Heart right ventricle (tissue), 16 donors: ENCODE measurements at regions not wholly inside any gene's neighbourhood (a gene's known extent, or its start where the extent isn't known, plus 50 kb on each side); places are given as distances from the start of the nearest gene placed in this dataset.

Experiments used
- ATAC-seq, 8 donors: fragments of 200-7000 bp; cut with Tn5 transposase; one replicate each; pipeline ENCODE4 v1.9.1; 2020; ENCODE audit warnings: mild to moderate bottlenecking in 8 of 8, moderate library complexity in 8 of 8, moderate number of reproducible peaks in 1 of 8
- DNase-seq, 2 donors: peaks; one replicate each; pipeline ENCODE4 v3.0.0-alpha.2; 2020
- H3K27ac ChIP-seq, 10 donors: fragments of 200-600 bp; sonication (generic) in 2 of 10; one replicate each; pipeline versions ENCODE4 v1.5.0 to v1.8.0; 2020 to 2022; ENCODE audit warnings: mild to moderate bottlenecking in 3 of 10
- H3K27me3 ChIP-seq, 7 donors: fragments of 200-600 bp; one replicate each; pipeline ENCODE4 v1.8.0; 2021 to 2022; ENCODE audit warnings: mild to moderate bottlenecking in 2 of 7
- H3K36me3 ChIP-seq, 9 donors: fragments of 200-600 bp; sonication (generic) in 1 of 9; one replicate each; pipeline versions ENCODE4 v1.5.0 to v1.8.0; 2020 to 2022; ENCODE audit warnings: mild to moderate bottlenecking in 2 of 9
- H3K4me1 ChIP-seq, 9 donors: fragments of 200-600 bp; sonication (generic) in 1 of 9; one replicate each; pipeline versions ENCODE4 v1.5.0 to v1.8.0; 2020 to 2022; ENCODE audit warnings: mild to moderate bottlenecking in 4 of 9
- H3K4me3 ChIP-seq, 10 donors: fragments of 200-600 bp; sonication (generic) in 2 of 10; one replicate each; pipeline versions ENCODE4 v1.5.0 to v1.8.0; 2020 to 2022; ENCODE audit warnings: mild to moderate bottlenecking in 7 of 10, moderate library complexity in 2 of 10
- H3K9me3 ChIP-seq, 11 donors: fragments of 200-600 bp in 10 of 11; sonication (generic) in 2 of 11; one replicate each; pipeline versions ENCODE4 v1.5.0 to v1.8.0; 2013 to 2022; ENCODE audit warnings: mild to moderate bottlenecking in 2 of 11, control low read depth in 1 of 11, moderate library complexity in 1 of 11
- WGBS, 2 donors: extraction: QIAGEN DNeasy Blood & Tissue Kit; methylation state at CpG; one replicate each; pipeline ENCODE4 v1.1.7; 2013; ENCODE audit warnings: inconsistent platforms in 1 of 2; 5-methylcytosine and 5-hydroxymethylcytosine counted together
- intact Hi-C, 10 donors: fragments of 100-400 bp; cut with DNase I; formaldehyde crosslinking; loops; one replicate each; pipeline versions ENCODE4 v1.11.1 to v1.14.2; 2022
- TF ChIP-seq, protein P1 (sequence below), 9 donors: fragments of 200-600 bp; sonication (generic) in 2 of 9; IDR thresholded peaks; one replicate each; pipeline versions ENCODE4 v1.5.0 to v1.8.0; 2021 to 2022; ENCODE audit warnings: antibody characterized with exemption in 9 of 9, mild to moderate bottlenecking in 5 of 9, moderate library complexity in 1 of 9
- donor health status: Arrhythmogenic right ventricular cardiomyopathy.
- donor health status: ischemic (EF 13 %, LVEDD 7.1; RV severe dilation, severe dysfunction).
- donor health status: healthy with polysubstance abuse.
- donor health status: DM: no; HTN: yes; CAD: no.
- donor health status: DM: no; HTN: no; CAD: no.
- donor health status: ischemic (EF 25% LVEDD 6.9; RV normal size, moderate dysfunction).
- donor health status: ischemic (EF 25% LVEDD 5.7; RV mildly dilated, moderate dysfunction).
- donor health status: healthy.
- donor health status: DM: yes; HTN: yes; CAD: no.
- donor health status: Ischemic cardiomyopathy.
- donor health status: ischemic (EF 35%, LVEDD 5.7; RV mildly dilated, moderate dysfunction).
- donor health status: nonischemic (EF 11% LVEDD 7.7; RV severe dilation, severe dysfunction).
- donor health status: DM: yes; HTN: yes; CAD: no.
- donor health status: PGD.
- donor health status: ischemic (EF 29% LVEDD 5.4; RV normal size, mild dysfunction).
- donor health status: nonischemic (EF 23%, LVEDD 6.1; RV moderate dilation, normal function).

DNA sequence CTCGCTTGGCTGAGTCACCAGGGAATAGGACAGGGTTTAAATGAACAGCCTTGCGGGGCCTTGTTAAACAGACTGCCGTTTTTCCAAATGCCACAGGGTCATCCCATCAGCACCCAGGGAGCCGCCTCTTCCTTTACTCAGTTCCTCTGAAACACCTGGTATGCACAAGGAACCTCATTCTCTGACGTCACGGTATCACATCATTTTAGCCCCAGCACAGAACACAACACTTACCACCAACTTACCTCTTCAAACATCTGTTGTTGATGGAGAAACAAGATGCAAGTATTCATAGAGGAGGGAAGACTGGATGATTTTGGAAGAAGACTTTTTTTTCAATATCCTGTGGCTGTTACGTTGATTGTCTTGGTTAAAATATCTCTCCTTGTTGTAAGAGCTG lies 535.3 kb upstream of the TMEM132C start:
- TF ChIP-seq, protein P1, sequence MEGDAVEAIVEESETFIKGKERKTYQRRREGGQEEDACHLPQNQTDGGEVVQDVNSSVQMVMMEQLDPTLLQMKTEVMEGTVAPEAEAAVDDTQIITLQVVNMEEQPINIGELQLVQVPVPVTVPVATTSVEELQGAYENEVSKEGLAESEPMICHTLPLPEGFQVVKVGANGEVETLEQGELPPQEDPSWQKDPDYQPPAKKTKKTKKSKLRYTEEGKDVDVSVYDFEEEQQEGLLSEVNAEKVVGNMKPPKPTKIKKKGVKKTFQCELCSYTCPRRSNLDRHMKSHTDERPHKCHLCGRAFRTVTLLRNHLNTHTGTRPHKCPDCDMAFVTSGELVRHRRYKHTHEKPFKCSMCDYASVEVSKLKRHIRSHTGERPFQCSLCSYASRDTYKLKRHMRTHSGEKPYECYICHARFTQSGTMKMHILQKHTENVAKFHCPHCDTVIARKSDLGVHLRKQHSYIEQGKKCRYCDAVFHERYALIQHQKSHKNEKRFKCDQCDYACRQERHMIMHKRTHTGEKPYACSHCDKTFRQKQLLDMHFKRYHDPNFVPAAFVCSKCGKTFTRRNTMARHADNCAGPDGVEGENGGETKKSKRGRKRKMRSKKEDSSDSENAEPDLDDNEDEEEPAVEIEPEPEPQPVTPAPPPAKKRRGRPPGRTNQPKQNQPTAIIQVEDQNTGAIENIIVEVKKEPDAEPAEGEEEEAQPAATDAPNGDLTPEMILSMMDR (IDR thresholded peaks at IDR 0.05), result no peak
- Histone ChIP-seq H3K36me3 (no peaks in the 10 kb centered on the region), H3K27me3 (peaks cover 0 to 3% (median 0%) of the 10 kb centered on the region in 7 donors), H3K4me3 (no peak overlapping the region), H3K4me1 (no peaks in the 10 kb centered on the region), H3K27ac (no peak overlapping the region), H3K9me3 (peaks cover 0 to 7% (median 1%) of the 10 kb centered on the region in 11 donors)
- intact Hi-C loops, result no loop called here
- DNase-seq, result no peak
- ATAC-seq, result no peak
- WGBS, 2 donors, result 64 to 68% methylated on average over 7 of the region's 7 CpGs

DNA sequence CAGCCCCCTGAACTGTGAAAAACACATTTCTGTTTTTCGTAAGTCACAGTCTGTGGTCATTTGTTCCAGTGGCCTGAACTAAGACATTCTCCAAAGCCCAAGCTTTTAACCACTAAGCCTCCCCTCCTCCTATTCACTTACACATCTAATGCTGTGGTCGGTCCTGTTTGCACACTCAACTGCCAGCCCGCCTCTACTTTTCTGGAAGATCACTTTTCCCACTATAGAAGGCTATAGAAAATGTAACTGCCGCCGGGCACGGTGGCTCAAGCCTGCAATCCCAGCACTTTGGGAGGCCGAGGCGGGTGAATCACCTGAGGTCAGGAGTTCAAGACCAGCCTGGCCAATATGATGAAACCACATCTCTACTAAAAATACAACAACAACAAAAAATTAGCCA lies 524.7 kb upstream of the TMEM132C start:
- Histone ChIP-seq H3K27me3 (no peaks in the 10 kb centered on the region), H3K36me3 (no peaks in the 10 kb centered on the region), H3K4me3 (no peak overlapping the region), H3K9me3 (no peaks in the 10 kb centered on the region), H3K27ac (no peak overlapping the region), H3K4me1 (no peaks in the 10 kb centered on the region)
- TF ChIP-seq, protein P1 (IDR thresholded peaks at IDR 0.05), result no peak
- 89 to 93% methylated on average over 8 of the region's 8 CpGs for WGBS, 2 donors
- DNase-seq, result no peak
- ATAC-seq, result no peak
- intact Hi-C loops, result no loop called here

DNA sequence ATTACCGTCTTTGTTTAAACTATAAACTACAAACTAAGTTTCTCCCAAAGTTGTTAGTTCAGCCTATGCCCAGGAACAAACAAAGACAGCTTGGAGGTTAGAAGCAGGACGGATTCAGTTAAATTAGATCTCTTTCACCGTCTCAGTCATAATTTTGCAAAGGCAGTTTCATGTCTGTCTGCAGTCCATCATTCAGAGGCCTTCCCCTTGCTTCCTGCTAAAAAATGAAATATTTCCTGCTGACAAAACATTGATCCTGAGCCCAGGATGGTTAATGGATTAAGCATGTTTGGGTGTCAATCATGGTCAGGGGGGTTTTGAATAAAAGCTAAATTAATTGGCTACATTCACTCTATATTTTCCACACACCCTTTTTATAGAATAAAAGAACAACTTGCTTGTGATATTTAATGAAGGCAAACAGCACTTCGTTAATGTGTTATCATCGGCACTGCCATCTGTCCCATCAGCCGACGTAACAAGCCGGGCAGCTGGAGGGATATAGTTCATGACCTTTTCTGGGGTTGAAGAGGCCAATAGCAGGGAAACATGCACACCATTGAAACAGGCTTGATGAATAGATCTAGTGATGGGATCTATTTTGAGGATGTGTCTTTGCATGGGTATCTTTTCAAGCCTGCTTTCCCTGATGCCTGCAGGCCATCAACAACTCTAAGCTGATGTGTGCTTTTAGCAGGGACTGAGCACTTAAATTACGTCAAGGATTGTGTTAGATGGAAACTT lies 521.3 kb upstream of the TMEM132C start:
- no peaks in the 10 kb centered on the region for H3K4me1 ChIP-seq
- intact Hi-C loops, result no loop called here
- peaks cover 0 to 8% (median 0%) of the 10 kb centered on the region in 7 donors for H3K27me3 ChIP-seq
- H3K27ac ChIP-seq, result no peak overlapping the region
- ATAC-seq (no peak), DNase-seq (no peak)
- TF ChIP-seq, protein P1 (IDR thresholded peaks at IDR 0.05), result no peak
- WGBS, 2 donors, result 64 to 73% methylated on average over 9 of the region's 9 CpGs
- no peak overlapping the region for H3K4me3 ChIP-seq
- no peaks in the 10 kb centered on the region for H3K9me3 ChIP-seq
- H3K36me3 ChIP-seq, result no peaks in the 10 kb centered on the region

DNA sequence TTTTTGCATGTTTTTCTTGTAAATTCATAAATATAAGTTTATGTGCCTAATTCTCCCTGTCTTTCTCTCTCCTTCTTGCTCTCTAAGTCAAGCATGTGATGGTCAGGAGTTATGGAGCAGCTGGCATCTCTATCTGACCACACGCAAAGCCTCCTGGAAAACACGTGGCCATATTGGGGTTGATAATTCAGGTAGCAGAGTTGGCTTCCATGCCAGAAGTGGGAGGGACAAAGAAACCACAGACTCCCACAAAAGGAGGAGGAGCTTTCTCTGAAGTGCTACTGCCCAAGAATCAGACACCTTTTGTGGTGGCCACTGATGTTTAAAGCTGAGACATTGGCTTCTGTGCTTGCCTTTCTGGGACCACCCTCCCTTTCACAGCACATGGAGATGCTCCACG lies 517.6 kb upstream of the TMEM132C start:
- no peak overlapping the region for H3K4me3 ChIP-seq
- no peak for ATAC-seq
- no peaks in the 10 kb centered on the region for H3K4me1 ChIP-seq
- no peaks in the 10 kb centered on the region for H3K9me3 ChIP-seq
- TF ChIP-seq, protein P1 (IDR thresholded peaks at IDR 0.05), result no peak
- H3K27me3 ChIP-seq, result peaks cover 0 to 14% (median 0%) of the 10 kb centered on the region in 7 donors
- intact Hi-C loops, result no loop called here
- no peak for DNase-seq
- WGBS, 2 donors, result 68 to 71% methylated on average over 3 of the region's 3 CpGs
- H3K36me3 ChIP-seq, result no peaks in the 10 kb centered on the region
- no peak overlapping the region for H3K27ac ChIP-seq
